Keratinocyte (primary cell): ENCODE measurements at regions not wholly inside any gene's neighbourhood (a gene's known extent, or its start where the extent isn't known, plus 50 kb on each side); places are given as distances from the start of the nearest gene placed in this dataset.

Source experiments
- DNase-seq: peaks from one replicate; pipeline ENCODE4 v3.0.0-alpha.2; 2011; ENCODE audit warnings: low read depth, missing footprints, low spot score
- FAIRE-seq: peaks from 2 replicates; lab custom pipeline; 2011; peaks lifted over from hg19 to GRCh38; lab: Jason Lieb, UNC
- H2AFZ ChIP-seq: 2 replicates; pipeline ENCODE4 v1.6.0; 2012; ENCODE audit warnings: low read length, control low read depth, inconsistent platforms; ENCODE audit not compliant: control insufficient read depth
- H3K27ac ChIP-seq: 2 replicates; pipeline ENCODE4 v1.5.1; 2011; ENCODE audit warnings: low read length; ENCODE audit not compliant: control insufficient read depth, insufficient read depth
- H3K27me3 ChIP-seq: 3 replicates; pipeline ENCODE4 v1.6.0; 2011; ENCODE audit warnings: low read length; ENCODE audit not compliant: control insufficient read depth, insufficient read depth; ENCODE audit errors: extremely low read depth
- H3K36me3 ChIP-seq, 2 experiments: 2 replicates in 1 of 2; 3 replicates in 1 of 2; pipeline ENCODE4 v1.5.1; 2011; ENCODE audit warnings: low read length in 2 of 2, mild to moderate bottlenecking in 1 of 2; ENCODE audit not compliant: control insufficient read depth in 2 of 2, insufficient read depth in 2 of 2; ENCODE audit errors: extremely low read depth in 1 of 2
- H3K4me1 ChIP-seq: 3 replicates; pipeline ENCODE4 v1.5.1; 2011; ENCODE audit warnings: low read length; ENCODE audit not compliant: control insufficient read depth, insufficient read depth; ENCODE audit errors: extremely low read depth
- H3K4me2 ChIP-seq: 3 replicates; pipeline ENCODE4 v1.6.0; 2011; ENCODE audit warnings: low read depth, low read length; ENCODE audit not compliant: control insufficient read depth, insufficient read depth; ENCODE audit errors: extremely low read depth
- H3K4me3 ChIP-seq, 3 experiments: fragments of 200-600 bp in 1 of 3; sonication (generic) in 1 of 3; 2 replicates in 2 of 3; 3 replicates in 1 of 3; pipeline ENCODE4 v1.5.1; 2011 to 2016; ENCODE audit warnings: low read length in 3 of 3, mild to moderate bottlenecking in 3 of 3, control low read depth in 2 of 3, inconsistent platforms in 1 of 3, low read depth in 1 of 3, mixed read lengths in 1 of 3, mixed run types in 1 of 3, moderate library complexity in 1 of 3; ENCODE audit not compliant: control insufficient read depth in 2 of 3, insufficient read depth in 2 of 3; ENCODE audit errors: extremely low read depth in 1 of 3
- H3K79me2 ChIP-seq: 2 replicates; pipeline ENCODE4 v1.6.0; 2012; ENCODE audit warnings: low read length; ENCODE audit not compliant: control insufficient read depth, insufficient read depth
- H3K9ac ChIP-seq: 3 replicates; pipeline ENCODE4 v1.6.0; 2011; ENCODE audit warnings: low read length; ENCODE audit not compliant: control insufficient read depth, insufficient read depth; ENCODE audit errors: extremely low read depth
- H3K9me1 ChIP-seq: 3 replicates; pipeline ENCODE4 v1.6.0; 2011; ENCODE audit warnings: low read length; ENCODE audit not compliant: control insufficient read depth, insufficient read depth; ENCODE audit errors: extremely low read depth
- H3K9me3 ChIP-seq: 2 replicates; pipeline ENCODE4 v1.5.1; 2012; ENCODE audit warnings: low read depth, low read length; ENCODE audit not compliant: control insufficient read depth
- H4K20me1 ChIP-seq: 3 replicates; pipeline ENCODE4 v1.6.0; 2011; ENCODE audit warnings: low read length; ENCODE audit not compliant: control insufficient read depth, insufficient read depth; ENCODE audit errors: extremely low read depth
- CTCF ChIP-seq, 3 experiments: IDR thresholded peaks in 1 of 3; conservative IDR thresholded peaks in 1 of 3; optimal IDR thresholded peaks in 1 of 3; 2 replicates in 2 of 3; 3 replicates in 1 of 3; pipeline versions ENCODE3 to v1.5.1; 2011; ENCODE audit warnings: low read length in 3 of 3, mild to moderate bottlenecking in 3 of 3, moderate library complexity in 2 of 3, control low read depth in 1 of 3, inconsistent platforms in 1 of 3; ENCODE audit not compliant: insufficient read depth in 2 of 3; ENCODE audit errors: extremely low read depth in 1 of 3
- EZH2 ChIP-seq: IDR thresholded peaks from one replicate; pipeline ENCODE4 v1.6.1; 2012; ENCODE audit warnings: inconsistent platforms, mild to moderate bottlenecking, low read length, moderate library complexity
- dilution Hi-C: fragments of 300-500 bp; cut with MboI; formaldehyde crosslinking; loops from one replicate; pipeline ENCODE4 v1.7.0; 2020; ENCODE audit warnings: low sequenced_read_pairs; ENCODE audit not compliant: extremely low pct_ligation_motif_present

GRCh38 chr5:101977729-101978345 is 318.2 kb downstream of the SLCO4C1 start:
- Histone ChIP-seq H3K4me1 (no peaks in the 10 kb centered on the region), H4K20me1 (no peaks in the 10 kb centered on the region), H3K9me3 (no peaks in the 10 kb centered on the region), H3K27me3 (no peaks in the 10 kb centered on the region), H3K4me3 (no peak overlapping the region), H3K79me2 (no peaks in the 10 kb centered on the region), H3K27ac (no peak overlapping the region), H3K9ac (no peak overlapping the region), H3K36me3 (no peaks in the 10 kb centered on the region), H3K4me2 (no peak overlapping the region), H2AFZ (no peak overlapping the region), H3K9me1 (no peaks in the 10 kb centered on the region)
- DNase-seq (no peak), FAIRE-seq (peak; percentile 56)
- dilution Hi-C loops = no loop called here
- TF ChIP-seq EZH2 (no peak), CTCF (optimal IDR thresholded peaks at IDR 0.05 in 1 of 3, IDR thresholded peaks at IDR 0.05 in 1 of 3, conservative IDR thresholded peaks at IDR 0.05 in 1 of 3; ENCODE audit: extremely low read depth in 1 of 3, insufficient read depth in 2 of 3, low read length in 3 of 3) (peak in 2 of 3 experiments; percentile 52 to 56)

- Histone ChIP-seq H2AFZ (no peak overlapping the region), H4K20me1 (no peaks in the 10 kb centered on the region), H3K27me3 (no peaks in the 10 kb centered on the region), H3K36me3 (no peaks in the 10 kb centered on the region), H3K4me2 (no peak overlapping the region), H3K27ac (no peak overlapping the region), H3K9ac (no peak overlapping the region), H3K4me3 (no peak overlapping the region), H3K4me1 (no peaks in the 10 kb centered on the region), H3K9me3 (no peaks in the 10 kb centered on the region), H3K9me1 (no peaks in the 10 kb centered on the region), H3K79me2 (no peaks in the 10 kb centered on the region)
- DNase-seq (no peak), FAIRE-seq (no peak)
- dilution Hi-C loops = no loop called here
- TF ChIP-seq CTCF (optimal IDR thresholded peaks at IDR 0.05 in 1 of 3, IDR thresholded peaks at IDR 0.05 in 1 of 3, conservative IDR thresholded peaks at IDR 0.05 in 1 of 3; ENCODE audit: extremely low read depth in 1 of 3, insufficient read depth in 2 of 3, low read length in 3 of 3) (no peak), EZH2 (no peak)
Measured at GRCh38 chr5:101976933-101977332, 319.2 kb downstream of the SLCO4C1 start.
